Chondrocyte (in vitro differentiated cells): ENCODE measurements at regions not wholly inside any gene's neighbourhood (a gene's known extent, or its start where the extent isn't known, plus 50 kb on each side); places are given as distances from the start of the nearest gene placed in this dataset.
A peak's percentile ranks its signal among the peaks of the same experiment; 100 is the strongest.

ENCODE experiments used
- DNase-seq: peaks from one replicate; pipeline ENCODE4 v3.0.0; 2021; ENCODE audit warnings: mixed read lengths, low spot score
- H3K27ac Mint-ChIP-seq: one replicate; pipeline ENCODE4 v1.8.0; 2021; ENCODE audit warnings: mild to moderate bottlenecking, moderate library complexity, mixed read lengths; ENCODE audit not compliant: unreplicated experiment
- H3K27me3 Mint-ChIP-seq: 2 replicates; pipeline ENCODE4 v1.8.0; 2021; ENCODE audit warnings: low read depth, mixed read lengths
- H3K36me3 Mint-ChIP-seq: 2 replicates; pipeline ENCODE4 v1.8.0; 2021; ENCODE audit warnings: low read depth, mixed read lengths
- H3K4me1 Mint-ChIP-seq: 2 replicates; pipeline ENCODE4 v1.8.0; 2021; ENCODE audit warnings: low read depth, mild to moderate bottlenecking, mixed read lengths
- H3K4me3 Mint-ChIP-seq: one replicate; pipeline ENCODE4 v1.8.0; 2021; ENCODE audit warnings: mild to moderate bottlenecking, moderate library complexity, mixed read lengths; ENCODE audit not compliant: unreplicated experiment
- H3K9me3 Mint-ChIP-seq: 2 replicates; pipeline ENCODE4 v1.8.0; 2021; ENCODE audit warnings: low read depth, mixed read lengths
- CTCF ChIP-seq: fragments of 200-600 bp; sonication (generic); IDR thresholded peaks from 2 replicates; pipeline ENCODE4 v1.5.0; 2021; ENCODE audit warnings: antibody characterized with exemption, mild to moderate bottlenecking, moderate library complexity

- peaks cover 98% of the 10 kb centered on the region for H3K4me1 Mint-ChIP-seq
- TF ChIP-seq CTCF: no peak
- H3K27me3 Mint-ChIP-seq: no peaks in the 10 kb centered on the region
- H3K27ac Mint-ChIP-seq: peak overlapping the region; percentile 100
- H3K4me3 Mint-ChIP-seq: no peak overlapping the region
- peaks cover 3% of the 10 kb centered on the region for H3K9me3 Mint-ChIP-seq
- no peak for DNase-seq
- H3K36me3 Mint-ChIP-seq: no peaks in the 10 kb centered on the region
Measured at GRCh38 chr11:86740628-86741483, 59.5 kb upstream of the PRSS23 start.

GRCh38 chr11:86738568-86738967, 61.8 kb upstream of the PRSS23 start:
- H3K4me3 Mint-ChIP-seq: no peak overlapping the region
- no peak for TF ChIP-seq CTCF
- no peaks in the 10 kb centered on the region for H3K36me3 Mint-ChIP-seq
- peaks cover 91% of the 10 kb centered on the region for H3K4me1 Mint-ChIP-seq
- H3K9me3 Mint-ChIP-seq: peaks cover 3% of the 10 kb centered on the region
- H3K27ac Mint-ChIP-seq: no peak overlapping the region
- H3K27me3 Mint-ChIP-seq: no peaks in the 10 kb centered on the region
- no peak for DNase-seq

- no peak for DNase-seq
- Mint-ChIP-seq H3K27me3 (no peaks in the 10 kb centered on the region), H3K27ac (peak overlapping the region; percentile 87), H3K4me1 (peaks cover 85% of the 10 kb centered on the region), H3K36me3 (no peaks in the 10 kb centered on the region), H3K4me3 (no peak overlapping the region), H3K9me3 (peaks cover 3% of the 10 kb centered on the region)
- TF ChIP-seq CTCF: no peak
Measured at GRCh38 chr11:86737737-86738136, 62.6 kb upstream of the PRSS23 start.

- no peak for DNase-seq
- Mint-ChIP-seq H3K4me1 (peaks cover 80% of the 10 kb centered on the region), H3K27ac (peak overlapping the region; percentile 87), H3K36me3 (no peaks in the 10 kb centered on the region), H3K4me3 (no peak overlapping the region), H3K27me3 (no peaks in the 10 kb centered on the region), H3K9me3 (no peaks in the 10 kb centered on the region)
- TF ChIP-seq CTCF: no peak
Measured at GRCh38 chr11:86737230-86737629, 63.1 kb upstream of the PRSS23 start.

- Mint-ChIP-seq H3K4me1 (peaks cover 73% of the 10 kb centered on the region), H3K27ac (peak overlapping the region; percentile 87), H3K27me3 (no peaks in the 10 kb centered on the region), H3K36me3 (no peaks in the 10 kb centered on the region), H3K4me3 (no peak overlapping the region), H3K9me3 (no peaks in the 10 kb centered on the region)
- no peak for TF ChIP-seq CTCF
- no peak for DNase-seq
Measured at GRCh38 chr11:86736291-86737143, 63.8 kb upstream of the PRSS23 start.
